Smooth muscle cell (in vitro differentiated cells): ENCODE measurements at regions not wholly inside any gene's neighbourhood (a gene's known extent, or its start where the extent isn't known, plus 50 kb on each side); places are given as distances from the start of the nearest gene placed in this dataset.

Experiments used
- DNase-seq: peaks from one replicate; lab custom pipeline; 2025; ENCODE audit not compliant: unreplicated experiment; lab: John Stamatoyannopoulos, UW
- H2AFZ ChIP-seq: fragments of 200-600 bp; sonication (generic); 2 replicates; pipeline ENCODE4 v1.6.0; 2016; ENCODE audit warnings: antibody characterized with exemption, low read depth, mild to moderate bottlenecking
- H3F3A ChIP-seq: fragments of 200-600 bp; sonication (generic); 2 replicates; pipeline ENCODE4 v1.6.0; 2017; ENCODE audit warnings: antibody characterized with exemption, low read depth
- H3K27ac ChIP-seq: fragments of 200-600 bp; sonication (generic); 2 replicates; pipeline ENCODE4 v1.5.1; 2016; ENCODE audit warnings: low read depth, mild to moderate bottlenecking
- H3K27me3 ChIP-seq: fragments of 200-600 bp; sonication (generic); 2 replicates; pipeline ENCODE4 v1.6.1; 2016; ENCODE audit warnings: low read depth, mild to moderate bottlenecking
- H3K36me3 ChIP-seq: fragments of 200-600 bp; sonication (generic); 2 replicates; pipeline ENCODE4 v1.5.1; 2016; ENCODE audit warnings: low read depth
- H3K4me1 ChIP-seq: fragments of 200-600 bp; sonication (generic); 2 replicates; pipeline ENCODE4 v1.5.1; 2016; ENCODE audit warnings: low read depth
- H3K4me2 ChIP-seq: fragments of 200-600 bp; sonication (generic); 2 replicates; pipeline ENCODE4 v1.6.0; 2016; ENCODE audit warnings: mild to moderate bottlenecking
- H3K4me3 ChIP-seq: fragments of 200-600 bp; sonication (generic); 2 replicates; pipeline ENCODE4 v1.5.1; 2016; ENCODE audit warnings: mild to moderate bottlenecking
- H3K79me2 ChIP-seq: fragments of 200-600 bp; sonication (generic); 2 replicates; pipeline ENCODE4 v1.6.0; 2016; ENCODE audit warnings: low read depth, mild to moderate bottlenecking
- H3K9ac ChIP-seq: fragments of 200-600 bp; sonication (generic); 2 replicates; pipeline ENCODE4 v1.6.0; 2016; ENCODE audit warnings: low read depth
- H3K9me3 ChIP-seq: fragments of 200-600 bp; sonication (generic); replicated peaks from 2 replicates; pipeline ENCODE4 v1.5.1; 2016; ENCODE audit warnings: low read depth
- H4K20me1 ChIP-seq: fragments of 200-600 bp; sonication (generic); 2 replicates; pipeline ENCODE4 v1.6.0; 2016; ENCODE audit warnings: low read depth
- CTCF ChIP-seq: fragments of 200-600 bp; sonication (generic); IDR thresholded peaks from 2 replicates; pipeline ENCODE4 v1.5.1; 2017; ENCODE audit warnings: borderline replicate concordance, mild to moderate bottlenecking, antibody characterized with exemption; ENCODE audit not compliant: insufficient read depth, poor library complexity, severe bottlenecking
- WGBS: methylation state at CpG from one replicate; pipeline ENCODE4 v1.1.7; 2016; ENCODE audit warnings: low lambda C conversion rate; 5-methylcytosine and 5-hydroxymethylcytosine counted together

- H3K9ac ChIP-seq, result no peak overlapping the region
- H4K20me1 ChIP-seq, result no peaks in the 10 kb centered on the region
- H3K79me2 ChIP-seq, result no peaks in the 10 kb centered on the region
- H3K9me3 ChIP-seq, result no peaks in the 10 kb centered on the region
- no peak for TF ChIP-seq CTCF
- H2AFZ ChIP-seq, result no peak overlapping the region
- no peak overlapping the region for H3K4me3 ChIP-seq
- no peaks in the 10 kb centered on the region for H3K27me3 ChIP-seq
- H3K36me3 ChIP-seq, result no peaks in the 10 kb centered on the region
- 89% methylated on average over 1 of the region's 1 CpG for WGBS
- no peaks in the 10 kb centered on the region for H3K4me1 ChIP-seq
- no peaks in the 10 kb centered on the region for H3F3A ChIP-seq
- H3K27ac ChIP-seq, result no peak overlapping the region
- DNase-seq, result no peak
- H3K4me2 ChIP-seq, result no peak overlapping the region
Observed at GRCh38 chr14:25358330-25358729, 308.4 kb upstream of the STXBP6 start.

GRCh38 chr14:25351269-25351668 lies 301.3 kb upstream of the STXBP6 start:
- Histone ChIP-seq H3K27me3 (no peaks in the 10 kb centered on the region), H2AFZ (no peak overlapping the region), H3F3A (no peaks in the 10 kb centered on the region), H4K20me1 (no peaks in the 10 kb centered on the region), H3K4me1 (no peaks in the 10 kb centered on the region), H3K9me3 (no peaks in the 10 kb centered on the region), H3K27ac (peak overlapping the region; percentile 80), H3K79me2 (no peaks in the 10 kb centered on the region), H3K4me2 (no peak overlapping the region), H3K9ac (no peak overlapping the region), H3K4me3 (no peak overlapping the region), H3K36me3 (no peaks in the 10 kb centered on the region)
- WGBS, result 59% methylated on average over 4 of the region's 4 CpGs
- no peak for DNase-seq
- no peak for TF ChIP-seq CTCF

DNA sequence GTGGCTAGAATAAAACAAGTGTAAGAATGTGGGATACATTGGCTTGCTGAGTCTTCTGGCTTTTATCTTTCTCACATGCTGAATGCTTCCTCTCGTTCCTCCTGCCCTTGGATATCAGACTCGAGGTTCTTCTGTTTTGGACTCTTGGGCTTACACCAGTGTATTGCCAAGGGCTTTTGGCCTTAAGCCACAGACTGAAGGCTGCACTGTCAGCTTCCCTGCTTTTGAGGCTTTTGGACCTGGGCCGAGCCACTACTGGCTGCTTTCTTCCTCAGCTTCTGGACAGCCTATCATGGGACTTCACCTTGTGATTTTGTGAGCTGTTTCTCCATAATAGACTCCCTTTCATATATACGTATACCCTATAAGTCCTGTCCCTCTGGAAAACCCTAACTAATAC lies 300.9 kb upstream of the STXBP6 start:
- H3F3A ChIP-seq, result no peaks in the 10 kb centered on the region
- H3K9me3 ChIP-seq, result no peaks in the 10 kb centered on the region
- no peak for TF ChIP-seq CTCF
- DNase-seq, result no peak
- H3K4me1 ChIP-seq, result no peaks in the 10 kb centered on the region
- H2AFZ ChIP-seq, result no peak overlapping the region
- H3K79me2 ChIP-seq, result no peaks in the 10 kb centered on the region
- no peaks in the 10 kb centered on the region for H3K27me3 ChIP-seq
- no peak overlapping the region for H3K4me3 ChIP-seq
- peak overlapping the region; percentile 39 for H3K9ac ChIP-seq
- WGBS, result 83% methylated on average over 4 of the region's 4 CpGs
- H4K20me1 ChIP-seq, result no peaks in the 10 kb centered on the region
- H3K36me3 ChIP-seq, result no peaks in the 10 kb centered on the region
- H3K27ac ChIP-seq, result peak overlapping the region; percentile 80
- H3K4me2 ChIP-seq, result no peak overlapping the region

DNA sequence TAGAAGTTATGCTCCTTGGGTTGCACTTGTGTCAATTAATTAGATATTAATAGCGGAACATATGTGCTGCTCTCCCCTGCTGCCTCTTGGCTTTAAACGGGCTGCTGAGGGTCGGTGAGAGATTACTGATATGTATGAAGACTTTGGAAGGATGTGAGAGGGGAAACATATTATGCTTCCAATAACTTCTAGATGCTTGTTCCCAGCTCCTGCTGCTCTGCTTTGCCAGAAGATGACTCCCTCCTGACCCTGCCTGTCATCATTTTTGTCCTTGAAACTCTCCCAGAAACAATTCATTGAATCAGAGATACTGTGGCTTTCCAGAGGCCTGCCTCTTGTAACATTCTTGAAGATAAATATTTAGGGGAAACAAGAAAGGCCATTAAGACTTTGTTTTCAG lies 300.1 kb upstream of the STXBP6 start:
- Histone ChIP-seq H3K4me2 (no peak overlapping the region), H3K9me3 (no peaks in the 10 kb centered on the region), H3K9ac (peak overlapping the region; percentile 39), H3K27ac (peak overlapping the region; percentile 80), H3K36me3 (no peaks in the 10 kb centered on the region), H4K20me1 (no peaks in the 10 kb centered on the region), H3K4me1 (no peaks in the 10 kb centered on the region), H3K79me2 (no peaks in the 10 kb centered on the region), H2AFZ (no peak overlapping the region), H3F3A (no peaks in the 10 kb centered on the region), H3K27me3 (no peaks in the 10 kb centered on the region), H3K4me3 (no peak overlapping the region)
- TF ChIP-seq CTCF, result no peak
- no peak for DNase-seq
- WGBS, result 80% methylated on average over 3 of the region's 3 CpGs
